Kidney glomerular epithelial cell (primary cell): ENCODE measurements at regions not wholly inside any gene's neighbourhood (a gene's known extent, or its start where the extent isn't known, plus 50 kb on each side); places are given as distances from the start of the nearest gene placed in this dataset.
"Not testable (repeated sequence)": the region's sequence is repeated elsewhere in the genome, so short reads cannot be mapped to it uniquely, and the experiment has no call there.

Experiments used
- DNase-seq: peaks from one replicate; lab custom pipeline; 2025; lab: John Stamatoyannopoulos, UW

- not testable (repeated sequence) for DNase-seq
Measured at GRCh38 chr10:28896791-28897409, 219.6 kb downstream of the BAMBI start.

- DNase-seq, result no peak
Measured at GRCh38 chr10:28897617-28898464, 220.5 kb downstream of the BAMBI start.

- DNase-seq, result no peak
Measured at GRCh38 chr10:28902215-28902614, 224.9 kb downstream of the BAMBI start.

DNA sequence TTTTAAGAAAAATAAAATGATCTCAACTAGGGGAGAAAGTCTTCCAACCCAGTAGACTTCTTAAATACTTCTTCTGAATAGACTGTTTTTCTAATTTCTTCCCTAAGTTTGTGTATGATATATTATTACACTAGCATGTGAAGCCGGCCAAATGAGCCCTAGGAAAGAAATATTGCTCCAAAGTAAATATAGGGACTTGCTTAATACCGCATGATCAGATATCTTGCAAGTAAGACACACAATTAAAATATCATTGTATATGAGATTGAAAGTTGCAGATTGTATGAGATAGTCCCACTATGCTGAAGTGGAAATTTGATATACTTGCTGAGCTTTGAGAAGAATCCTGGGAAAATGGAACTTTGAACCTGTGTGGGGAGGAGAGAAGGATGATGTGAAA lies 225.7 kb downstream of the BAMBI start:
- DNase-seq, result no peak

GRCh38 chr10:28903736-28904135 lies 226.4 kb downstream of the BAMBI start:
- DNase-seq, result no peak

GRCh38 chr10:28905371-28905770 lies 228.1 kb downstream of the BAMBI start:
- DNase-seq, result no peak

GRCh38 chr10:28906011-28906411 lies 228.7 kb downstream of the BAMBI start:
- peak; percentile 75 for DNase-seq

GRCh38 chr10:28906415-28906814 lies 229.1 kb downstream of the BAMBI start:
- peak; percentile 75 for DNase-seq

GRCh38 chr10:28906934-28907333 lies 229.6 kb downstream of the BAMBI start:
- DNase-seq, result peak; percentile 34

DNA sequence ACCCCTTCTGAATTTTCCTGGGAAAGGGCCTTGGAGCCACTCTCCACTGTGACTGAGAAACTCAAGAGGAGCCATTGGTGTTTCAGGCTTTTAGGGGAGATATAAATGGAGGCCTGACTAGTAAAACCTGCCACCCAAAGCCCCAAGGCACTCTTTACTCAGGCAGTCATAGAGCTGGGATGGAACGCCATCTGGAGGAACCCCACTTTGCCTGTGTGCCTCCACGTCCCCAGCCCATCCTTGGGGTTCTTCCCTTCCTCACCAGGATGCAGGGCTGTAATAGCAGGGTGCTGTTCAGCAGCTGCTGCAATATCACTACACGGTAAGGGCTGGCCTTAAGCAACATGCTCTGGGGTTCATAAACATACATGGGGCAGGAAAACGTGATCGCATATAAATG lies 232.6 kb downstream of the BAMBI start:
- DNase-seq, result no peak

DNA sequence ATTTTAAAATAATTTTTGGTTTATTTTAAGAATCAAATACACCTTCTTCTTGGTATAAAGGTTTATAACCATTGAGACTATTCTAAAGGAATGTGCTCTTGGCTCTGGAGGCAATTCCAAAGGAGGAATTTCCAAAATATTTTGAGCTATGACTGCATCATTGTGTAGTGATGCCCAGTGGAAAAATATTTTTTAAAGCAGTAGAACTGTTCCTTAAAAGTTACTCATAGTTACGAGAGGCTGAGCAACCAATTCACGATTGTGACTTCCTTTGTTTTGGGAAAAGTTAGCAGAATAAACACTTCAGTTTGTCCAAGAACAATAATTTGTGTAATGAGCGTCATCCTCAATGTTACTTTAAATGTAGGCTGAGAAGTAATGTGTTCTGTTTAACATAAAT lies 233.6 kb downstream of the BAMBI start:
- DNase-seq, result peak; percentile 35

DNA sequence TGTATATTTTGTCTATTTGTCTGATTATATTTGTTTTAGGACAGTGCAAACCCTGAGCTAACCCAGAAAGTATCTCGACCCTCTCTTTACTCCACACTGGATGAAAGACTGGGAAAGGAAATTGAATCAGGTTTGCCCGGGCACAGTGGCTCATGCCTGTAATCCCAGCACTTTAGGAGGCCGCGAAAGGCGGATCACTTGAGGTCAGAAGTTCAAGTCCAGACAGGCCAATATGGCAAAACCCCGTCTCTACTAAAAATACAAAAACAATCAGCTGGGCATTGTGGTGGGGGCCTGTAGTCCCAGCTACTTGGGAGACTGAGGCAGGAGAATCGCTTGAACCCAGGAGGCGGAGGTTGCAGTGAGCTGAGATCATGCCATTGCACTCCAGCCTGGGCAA lies 234.2 kb downstream of the BAMBI start:
- not testable (repeated sequence) for DNase-seq

DNA sequence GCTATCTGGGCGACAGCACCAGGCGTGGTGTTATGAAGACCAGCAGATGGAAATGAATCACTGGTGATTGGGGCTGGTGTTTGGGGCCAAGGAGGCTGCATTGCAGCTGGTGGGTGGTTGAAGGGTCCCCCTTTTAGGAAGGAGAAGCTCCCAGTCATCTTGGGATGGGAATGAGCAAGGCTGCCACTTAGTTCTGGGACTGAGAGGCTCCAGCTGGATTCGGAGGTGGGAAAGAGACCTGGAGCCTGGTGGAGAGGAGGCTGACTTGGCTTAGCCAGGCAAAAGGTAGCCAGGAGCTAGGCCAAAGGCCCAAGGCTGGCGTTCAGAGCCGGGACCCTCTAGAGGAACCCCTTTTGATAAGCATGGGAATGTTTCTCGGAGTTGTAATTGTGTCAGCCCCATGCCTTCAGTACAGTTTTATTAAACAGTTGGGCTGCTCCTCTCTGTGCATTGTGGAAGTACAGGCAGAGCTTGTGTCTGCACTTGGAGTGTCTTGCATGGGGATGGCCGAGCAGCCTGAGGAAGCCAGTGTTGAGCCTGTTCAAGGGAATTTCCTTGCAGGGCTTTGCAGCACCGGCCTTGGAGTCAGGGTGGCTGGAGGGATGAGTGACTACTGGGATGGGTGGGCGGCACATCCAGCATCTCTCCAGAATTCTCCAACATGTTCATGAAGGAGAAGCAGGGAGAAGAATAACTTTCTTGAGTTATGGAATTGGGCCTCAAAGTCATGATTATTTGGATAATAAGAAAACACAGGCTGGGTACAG lies 234.9 kb downstream of the BAMBI start:
- DNase-seq, result no peak

DNA sequence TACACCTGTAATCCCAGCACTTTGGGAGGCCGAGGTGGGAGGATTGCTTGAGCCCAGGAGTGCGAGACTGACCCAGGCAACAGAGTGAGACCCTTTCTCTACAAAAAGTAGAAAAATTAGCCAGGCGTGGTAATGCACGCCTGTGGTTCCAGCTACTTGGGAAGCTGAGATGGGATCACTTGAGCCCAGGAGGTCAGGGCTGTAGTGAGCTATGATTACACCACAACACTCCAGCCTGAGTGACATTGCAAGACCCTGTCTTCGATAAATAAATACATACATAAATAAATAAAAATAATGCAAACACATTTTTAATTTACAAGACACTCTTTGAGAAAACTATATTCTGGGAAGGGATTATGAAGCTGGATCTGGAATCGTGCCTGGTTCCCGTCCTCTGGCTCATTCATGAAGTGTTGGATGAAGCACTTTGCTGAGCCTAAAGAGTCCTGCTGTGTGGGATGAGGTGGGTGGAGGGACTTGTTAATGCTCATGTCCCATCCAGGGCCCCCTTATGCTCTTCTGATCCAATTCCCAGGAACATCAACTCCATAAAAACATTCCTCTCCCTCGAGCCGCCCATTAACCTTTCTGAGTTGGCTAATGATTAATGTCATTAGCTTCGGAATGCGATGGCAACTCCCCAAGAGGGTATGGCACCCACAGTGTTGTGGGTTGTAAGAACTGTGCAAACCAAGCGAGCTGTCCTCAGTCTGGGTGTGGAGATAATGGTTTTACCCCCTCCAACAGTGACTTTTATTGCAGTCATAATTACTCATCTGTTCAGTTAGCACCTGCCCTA lies 236.3 kb downstream of the BAMBI start:
- peak; percentile 95 for DNase-seq

DNA sequence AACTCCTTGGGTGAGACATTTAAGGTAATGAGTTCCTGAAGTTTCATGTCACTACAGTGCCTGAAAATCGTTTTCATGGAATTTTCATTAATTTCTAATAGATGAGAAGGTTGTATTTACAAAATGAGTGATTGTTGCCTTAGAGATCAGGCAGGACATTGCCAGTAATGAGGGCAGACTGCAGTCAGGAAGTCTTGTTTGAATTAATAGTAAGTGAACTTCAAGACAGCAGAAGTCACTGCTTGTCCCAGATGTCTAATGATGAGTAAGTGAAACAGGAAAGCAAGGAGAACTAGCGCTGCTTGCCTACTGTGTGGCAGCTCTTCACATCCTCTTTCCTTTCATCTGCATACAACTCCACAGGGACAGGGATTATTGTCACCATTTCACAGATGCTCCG lies 237.4 kb downstream of the BAMBI start:
- peak; percentile 9 for DNase-seq

DNA sequence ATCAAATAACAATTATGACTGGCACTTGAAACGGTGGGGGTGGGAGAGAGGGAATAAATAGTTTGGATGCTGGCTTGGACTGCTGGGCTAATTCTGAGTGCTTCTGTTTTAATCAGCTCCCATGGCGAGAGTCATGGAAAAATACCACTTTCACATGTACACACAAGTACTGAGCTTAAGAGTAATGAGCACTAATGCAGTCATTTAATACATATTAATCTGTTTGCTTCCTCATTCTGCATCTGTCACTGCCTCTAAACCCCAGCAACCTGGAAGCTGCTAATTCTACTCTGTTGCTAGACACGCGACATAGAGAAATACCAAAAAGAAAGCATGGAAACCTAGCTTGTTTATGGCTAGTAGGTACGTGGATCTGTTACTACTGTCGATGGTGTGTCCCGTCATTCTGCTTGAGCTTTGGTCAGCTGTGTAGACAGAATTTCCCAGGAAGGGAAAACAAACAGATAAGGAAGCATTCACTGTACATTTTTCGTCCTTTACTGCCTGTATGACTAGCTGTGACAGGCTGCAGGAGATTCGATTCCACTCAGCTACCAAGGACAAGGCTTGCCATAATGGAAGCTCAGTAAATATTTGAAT lies 238.8 kb downstream of the BAMBI start:
- DNase-seq, result no peak

DNA sequence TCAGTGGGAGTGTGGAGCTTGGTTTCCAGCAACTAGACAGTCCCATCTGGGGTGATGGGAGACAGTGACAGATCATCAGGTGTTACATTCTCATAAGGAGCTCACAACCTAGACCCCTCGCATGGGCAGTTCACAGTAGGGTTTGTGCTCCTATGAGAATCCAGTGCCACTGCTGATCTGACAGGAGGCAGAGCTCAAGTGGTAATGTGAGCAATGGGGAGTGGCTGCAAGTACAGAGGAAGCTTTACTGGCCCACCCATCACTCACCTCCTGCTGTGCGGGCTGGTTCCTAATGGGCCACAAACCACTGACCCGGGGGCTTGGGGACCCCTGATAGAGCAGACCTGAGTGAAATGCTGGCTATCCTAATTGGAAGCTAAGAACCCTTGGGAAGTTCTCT lies 242.8 kb downstream of the BAMBI start:
- DNase-seq, result no peak

- peak; percentile 55 for DNase-seq
Measured at GRCh38 chr10:28922127-28922526, 244.8 kb downstream of the BAMBI start.

- no peak for DNase-seq
Measured at GRCh38 chr10:28922861-28923260, 245.5 kb downstream of the BAMBI start.

DNA sequence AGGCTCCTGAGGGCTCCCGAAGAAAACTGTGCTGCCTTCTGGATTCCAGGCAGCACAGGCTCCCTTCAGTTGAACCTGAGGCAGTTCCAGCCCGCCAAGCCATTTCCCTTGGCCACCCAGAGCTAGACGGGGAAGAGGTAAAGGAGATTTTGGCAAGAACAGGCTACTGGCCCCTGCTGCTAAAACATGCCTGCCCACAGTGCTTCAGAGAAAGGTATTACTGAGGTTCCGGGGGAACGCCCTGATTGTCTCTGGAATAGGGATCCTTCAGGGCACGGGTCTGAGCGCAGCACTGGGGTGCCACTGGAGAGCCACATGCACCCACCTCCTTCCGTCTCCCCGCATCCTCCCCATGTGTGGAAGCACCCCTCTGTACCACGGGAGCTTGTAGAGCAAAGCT lies 247.4 kb downstream of the BAMBI start:
- no peak for DNase-seq

- no peak for DNase-seq
Measured at GRCh38 chr10:28925121-28925663, 247.9 kb downstream of the BAMBI start.
